ENCODE measurements at regions not wholly inside any gene's neighbourhood (a gene's known extent, or its start where the extent isn't known, plus 50 kb on each side); places are given as distances from the start of the nearest gene placed in this dataset.

GRCh38 chr17:72258711-72259110, 137.9 kb downstream of the SOX9 start:
- Histone ChIP-seq H3K9me3 (ENCODE audit: control insufficient read depth, insufficient read depth, low read length) (peaks cover 3% of the 10 kb centered on the region), H3K27me3 (ENCODE audit: control insufficient read depth, insufficient read depth, low read length) (no peaks in the 10 kb centered on the region), H3K27ac (ENCODE audit: low read length) (no peak overlapping the region), H3K36me3 (ENCODE audit: control insufficient read depth, insufficient read depth, low read length) (no peaks in the 10 kb centered on the region), H3K4me3 (ENCODE audit: low read length) (no peak overlapping the region), H3K4me1 (ENCODE audit: control insufficient read depth, insufficient read depth, low read length) (no peaks in the 10 kb centered on the region)
- intact Hi-C loops (cut with micrococcal nuclease) = no loop called here
- H3K4me1 Mint-ChIP-seq = no peaks in the 10 kb centered on the region
- H3K4me3 Mint-ChIP-seq = no peak overlapping the region
- H3K9me3 Mint-ChIP-seq = peaks cover 3 to 6% of the 10 kb centered on the region in 2 donors
- 93% methylated on average over 3 of the region's 3 CpGs for WGBS (ENCODE audit: insufficient coverage)
- H3K27ac Mint-ChIP-seq = no peak overlapping the region
- H3K36me3 Mint-ChIP-seq = no peaks in the 10 kb centered on the region
- ATAC-seq = no peak
- DNase-seq = no peak
- TF ChIP-seq CTCF (IDR thresholded peaks at IDR 0.05) = no peak
- no peaks in the 10 kb centered on the region for H3K27me3 Mint-ChIP-seq (ENCODE audit: low read depth in 2 of 2)

GRCh38 chr17:72259922-72260321, 139.1 kb downstream of the SOX9 start:
- H3K4me3 Mint-ChIP-seq = no peak overlapping the region
- DNase-seq = no peak
- H3K36me3 ChIP-seq (ENCODE audit: control insufficient read depth, insufficient read depth, low read length) = no peaks in the 10 kb centered on the region
- peaks cover 3% of the 10 kb centered on the region for H3K9me3 ChIP-seq (ENCODE audit: control insufficient read depth, insufficient read depth, low read length)
- intact Hi-C loops (cut with micrococcal nuclease) = no loop called here
- no peak overlapping the region for H3K27ac Mint-ChIP-seq
- no peaks in the 10 kb centered on the region for H3K4me1 Mint-ChIP-seq
- 84% methylated on average over 6 of the region's 6 CpGs for WGBS (ENCODE audit: insufficient coverage)
- H3K27ac ChIP-seq (ENCODE audit: low read length) = no peak overlapping the region
- H3K9me3 Mint-ChIP-seq = peaks cover 2 to 5% of the 10 kb centered on the region in 2 donors
- TF ChIP-seq CTCF (IDR thresholded peaks at IDR 0.05) = no peak
- H3K4me1 ChIP-seq (ENCODE audit: control insufficient read depth, insufficient read depth, low read length) = no peaks in the 10 kb centered on the region
- no peak for ATAC-seq
- H3K27me3 ChIP-seq (ENCODE audit: control insufficient read depth, insufficient read depth, low read length) = no peaks in the 10 kb centered on the region
- H3K36me3 Mint-ChIP-seq = no peaks in the 10 kb centered on the region
- no peak overlapping the region for H3K4me3 ChIP-seq (ENCODE audit: low read length)
- no peaks in the 10 kb centered on the region for H3K27me3 Mint-ChIP-seq (ENCODE audit: low read depth in 2 of 2)

GRCh38 chr17:72262766-72263165, 141.9 kb downstream of the SOX9 start:
- Histone ChIP-seq H3K27me3 (ENCODE audit: control insufficient read depth, insufficient read depth, low read length) (no peaks in the 10 kb centered on the region), H3K4me3 (ENCODE audit: low read length) (no peak overlapping the region), H3K9me3 (ENCODE audit: control insufficient read depth, insufficient read depth, low read length) (no peaks in the 10 kb centered on the region), H3K27ac (ENCODE audit: low read length) (no peak overlapping the region), H3K36me3 (ENCODE audit: control insufficient read depth, insufficient read depth, low read length) (no peaks in the 10 kb centered on the region), H3K4me1 (ENCODE audit: control insufficient read depth, insufficient read depth, low read length) (no peaks in the 10 kb centered on the region)
- no peak overlapping the region for H3K27ac Mint-ChIP-seq
- no peak overlapping the region for H3K4me3 Mint-ChIP-seq
- ATAC-seq (no peak), DNase-seq (no peak)
- H3K27me3 Mint-ChIP-seq (ENCODE audit: low read depth in 2 of 2) = no peaks in the 10 kb centered on the region
- peaks cover 2 to 5% of the 10 kb centered on the region in 2 donors for H3K9me3 Mint-ChIP-seq
- TF ChIP-seq CTCF (IDR thresholded peaks at IDR 0.05) = no peak
- intact Hi-C loops (cut with micrococcal nuclease) = no loop called here
- H3K4me1 Mint-ChIP-seq = no peaks in the 10 kb centered on the region
- H3K36me3 Mint-ChIP-seq = no peaks in the 10 kb centered on the region

GRCh38 chr17:72264682-72265405, 144.0 kb downstream of the SOX9 start:
- Histone ChIP-seq H3K27ac (ENCODE audit: low read length) (no peak overlapping the region), H3K9me3 (ENCODE audit: control insufficient read depth, insufficient read depth, low read length) (no peaks in the 10 kb centered on the region), H3K4me3 (ENCODE audit: low read length) (no peak overlapping the region), H3K36me3 (ENCODE audit: control insufficient read depth, insufficient read depth, low read length) (no peaks in the 10 kb centered on the region), H3K4me1 (ENCODE audit: control insufficient read depth, insufficient read depth, low read length) (no peaks in the 10 kb centered on the region), H3K27me3 (ENCODE audit: control insufficient read depth, insufficient read depth, low read length) (no peaks in the 10 kb centered on the region)
- Mint-ChIP-seq H3K36me3 (no peaks in the 10 kb centered on the region), H3K4me3 (no peak overlapping the region), H3K9me3 (peaks cover 2 to 5% of the 10 kb centered on the region in 2 donors), H3K27me3 (ENCODE audit: low read depth in 2 of 2) (no peaks in the 10 kb centered on the region), H3K27ac (no peak overlapping the region), H3K4me1 (no peaks in the 10 kb centered on the region)
- no peak for ATAC-seq
- no peak for DNase-seq
- intact Hi-C loops (cut with micrococcal nuclease) = no loop called here
- 81% methylated on average over 3 of the region's 4 CpGs for WGBS (ENCODE audit: insufficient coverage)
- TF ChIP-seq CTCF (IDR thresholded peaks at IDR 0.05) = no peak

Data from natural killer cell (primary cell).